HEK293 (cell line): ENCODE measurements at regions not wholly inside any gene's neighbourhood (a gene's known extent, or its start where the extent isn't known, plus 50 kb on each side); places are given as distances from the start of the nearest gene placed in this dataset.
A peak's percentile ranks its signal among the peaks of the same experiment; 100 is the strongest.

Source experiments
- CTCF ChIA-PET: fragments of 350-600 bp; formaldehyde crosslinking; extraction: SDS; loops from one replicate; lab custom pipeline; 2021; ENCODE audit warnings: antibody characterized with exemption; lab: Yijun Ruan, JAX
- POLR2A ChIA-PET: fragments of 300-600 bp; formaldehyde crosslinking; extraction: SDS; loops from one replicate; lab custom pipeline; 2020; ENCODE audit warnings: antibody characterized with exemption, inconsistent platforms; lab: Yijun Ruan, JAX
- H3K27ac ChIP-seq: fragments of 200-500 bp; sonication (Bioruptor generic); 2 replicates; pipeline ENCODE4 v1.5.1; 2014; ENCODE audit warnings: low read depth, low read length, control low read depth, inconsistent platforms; ENCODE audit errors: extremely low read depth
- H3K36me3 ChIP-seq, 2 experiments: fragments of 200-500 bp in 1 of 2; sonication (Bioruptor generic) in 1 of 2; 1 replicate in 1 of 2; 2 replicates in 1 of 2; pipeline ENCODE4 v1.5.1; 2014 to 2017; ENCODE audit warnings: inconsistent platforms in 2 of 2, low read length in 2 of 2; ENCODE audit not compliant: control insufficient read depth in 2 of 2, insufficient read depth in 1 of 2
- H3K4me1 ChIP-seq: fragments of 200-500 bp; sonication (Bioruptor generic); 2 replicates; pipeline ENCODE4 v1.5.1; 2014; ENCODE audit warnings: mild to moderate bottlenecking, low read length, inconsistent platforms; ENCODE audit not compliant: control insufficient read depth, insufficient read depth
- H3K4me3 ChIP-seq: 2 replicates; pipeline ENCODE4 v1.5.1; 2011; ENCODE audit warnings: low read depth, mild to moderate bottlenecking, control low read depth, low read length, moderate library complexity
- H3K9me3 ChIP-seq: fragments of 200-500 bp; sonication (Bioruptor generic); 2 replicates; pipeline ENCODE4 v1.5.1; 2014; ENCODE audit warnings: low read depth, low read length, inconsistent platforms; ENCODE audit not compliant: control insufficient read depth, insufficient read depth
- BCL11A ChIP-seq: fragments of 450-650 bp; formaldehyde crosslinking; IDR thresholded peaks from 2 replicates; pipeline ENCODE4 v1.5.1; 2016; ENCODE audit warnings: low read depth, missing biosample characterization, missing genetic modification characterization
- BCL6B ChIP-seq: fragments of 450-650 bp; formaldehyde crosslinking; IDR thresholded peaks from 2 replicates; pipeline ENCODE4 v1.5.1; 2017; ENCODE audit warnings: missing biosample characterization, missing genetic modification characterization
- PATZ1 ChIP-seq: fragments of 450-650 bp; formaldehyde crosslinking; IDR thresholded peaks from 2 replicates; pipeline ENCODE4 v1.5.1; 2016; ENCODE audit warnings: missing biosample characterization, missing genetic modification characterization
- PRDM1 ChIP-seq: fragments of 450-650 bp; formaldehyde crosslinking; IDR thresholded peaks from 2 replicates; pipeline ENCODE4; 2016; ENCODE audit warnings: missing biosample characterization, missing genetic modification characterization
- ZBTB1 ChIP-seq: fragments of 450-650 bp; formaldehyde crosslinking; IDR thresholded peaks from 2 replicates; pipeline ENCODE4 v1.5.1; 2016; ENCODE audit warnings: missing biosample characterization, missing genetic modification characterization
- ZBTB6 ChIP-seq: fragments of 450-650 bp; formaldehyde crosslinking; IDR thresholded peaks from 2 replicates; pipeline ENCODE4 v1.5.1; 2017; ENCODE audit warnings: missing biosample characterization, missing genetic modification characterization
- ZFP69B ChIP-seq: fragments of 450-650 bp; formaldehyde crosslinking; IDR thresholded peaks from 2 replicates; pipeline ENCODE4 v1.5.1; 2016; ENCODE audit warnings: missing biosample characterization, missing genetic modification characterization
- ZIC2 ChIP-seq: fragments of 450-650 bp; formaldehyde crosslinking; IDR thresholded peaks from 2 replicates; pipeline ENCODE4 v1.5.1; 2016; ENCODE audit warnings: missing biosample characterization, missing genetic modification characterization
- ZNF10 ChIP-seq: fragments of 450-650 bp; formaldehyde crosslinking; IDR thresholded peaks from 2 replicates; pipeline ENCODE4 v1.5.1; 2017; ENCODE audit warnings: missing biosample characterization, missing genetic modification characterization
- ZNF157 ChIP-seq: fragments of 450-650 bp; formaldehyde crosslinking; IDR thresholded peaks from 2 replicates; pipeline ENCODE4 v1.5.1; 2016; ENCODE audit warnings: missing biosample characterization, missing genetic modification characterization
- ZNF16 ChIP-seq: fragments of 450-650 bp; formaldehyde crosslinking; IDR thresholded peaks from 2 replicates; pipeline ENCODE4 v1.5.1; 2016; ENCODE audit warnings: low read depth, missing biosample characterization, missing genetic modification characterization
- ZNF239 ChIP-seq: fragments of 450-650 bp; formaldehyde crosslinking; IDR thresholded peaks from 2 replicates; pipeline ENCODE4 v1.5.1; 2016; ENCODE audit warnings: missing biosample characterization, missing genetic modification characterization
- ZNF274 ChIP-seq, 2 experiments: fragments of 200-500 bp in 1 of 2; fragments of 450-650 bp in 1 of 2; sonication (Bioruptor generic) in 1 of 2; formaldehyde crosslinking in 1 of 2; IDR thresholded peaks; 2 replicates each; pipeline versions ENCODE4 v1.5.1 to v1.6.1; 2014 to 2016; ENCODE audit warnings: borderline replicate concordance in 1 of 2, inconsistent platforms in 1 of 2, low read length in 1 of 2, missing biosample characterization in 1 of 2, missing genetic modification characterization in 1 of 2
- ZNF366 ChIP-seq: fragments of 450-650 bp; formaldehyde crosslinking; conservative IDR thresholded peaks from 2 replicates; pipeline ENCODE4 v1.5.1; 2016; ENCODE audit warnings: missing biosample characterization, missing genetic modification characterization
- ZNF404 ChIP-seq: fragments of 450-650 bp; formaldehyde crosslinking; IDR thresholded peaks from 2 replicates; pipeline ENCODE4 v1.5.1; 2017; ENCODE audit warnings: missing biosample characterization, missing genetic modification characterization
- ZNF416 ChIP-seq: fragments of 450-650 bp; formaldehyde crosslinking; IDR thresholded peaks from 2 replicates; pipeline ENCODE4 v1.5.1; 2016; ENCODE audit warnings: missing biosample characterization, missing genetic modification characterization
- ZNF510 ChIP-seq: fragments of 450-650 bp; formaldehyde crosslinking; IDR thresholded peaks from 2 replicates; pipeline ENCODE4 v1.5.1; 2018; ENCODE audit warnings: mild to moderate bottlenecking, missing genetic modification characterization, missing biosample characterization; ENCODE audit not compliant: insufficient replicate concordance
- ZNF561 ChIP-seq: fragments of 450-650 bp; IDR thresholded peaks from 2 replicates; pipeline ENCODE4 v1.5.1; 2018; ENCODE audit warnings: missing biosample characterization, missing genetic modification characterization, borderline replicate concordance
- ZNF664 ChIP-seq: fragments of 450-650 bp; formaldehyde crosslinking; IDR thresholded peaks from 2 replicates; pipeline ENCODE4 v1.5.1; 2016; ENCODE audit warnings: missing biosample characterization, missing genetic modification characterization
- ZNF677 ChIP-seq: fragments of 450-650 bp; IDR thresholded peaks from 2 replicates; pipeline ENCODE4 v1.5.0; 2018; ENCODE audit warnings: missing biosample characterization, mild to moderate bottlenecking, missing genetic modification characterization, moderate library complexity
- ZNF791 ChIP-seq: fragments of 450-650 bp; formaldehyde crosslinking; IDR thresholded peaks from 2 replicates; pipeline ENCODE4 v1.5.1; 2016; ENCODE audit warnings: missing biosample characterization, missing genetic modification characterization
- ZSCAN23 ChIP-seq: fragments of 450-650 bp; formaldehyde crosslinking; IDR thresholded peaks from 2 replicates; pipeline ENCODE4 v1.5.1; 2016; ENCODE audit warnings: missing biosample characterization, missing genetic modification characterization

- no peak for TF ChIP-seq ZNF416 (tag by site-specific recombination)
- no peak for TF ChIP-seq BCL6B (tag by site-specific recombination)
- TF ChIP-seq ZSCAN23 (tag by site-specific recombination) = no peak
- TF ChIP-seq ZNF239 (tag by site-specific recombination) = no peak
- TF ChIP-seq PRDM1 (tag by site-specific recombination) = peak; percentile 90
- no peak for TF ChIP-seq ZNF16 (tag by site-specific recombination)
- no peak for TF ChIP-seq ZBTB6 (tag by site-specific recombination)
Measured at GRCh38 chr16:66269617-66270332, 96.7 kb upstream of the CDH5 start (continued).

- TF ChIP-seq ZNF274 (IDR thresholded peaks at IDR 0.05; ENCODE audit: low read length) (no peak), ZNF274 (tag by site-specific recombination; IDR thresholded peaks at IDR 0.05; ENCODE audit: borderline replicate concordance) (no peak), ZNF366 (tag by site-specific recombination) (peak; percentile 31; the same call in 1 of the 2 replicates)
- TF ChIP-seq, all 188 proteins: peak for 1
- CTCF ChIA-PET = interaction anchor here (0.6 kb wide), 1 partner anchor 36 kb away, joined by 3 read pairs; no protein-coding TSS in a partner anchor
- no peaks in the 10 kb centered on the region for H3K9me3 ChIP-seq
- H3K36me3 ChIP-seq = no peaks in the 10 kb centered on the region
- no peak overlapping the region for H3K4me3 ChIP-seq
- no peak overlapping the region for H3K27ac ChIP-seq
- H3K4me1 ChIP-seq = peaks cover 4% of the 10 kb centered on the region; the same call in 1 of the 2 replicates
- POLR2A ChIA-PET = no interaction called here
Measured at GRCh38 chr16:66267292-66268014, 99.0 kb upstream of the CDH5 start.

GRCh38 chr16:66266436-66267291 is 99.8 kb upstream of the CDH5 start:
- Histone ChIP-seq H3K27ac (no peak overlapping the region), H3K4me3 (no peak overlapping the region)
- POLR2A ChIA-PET = no interaction called here
- peak; percentile 28; the same call in 1 of the 2 replicates for TF ChIP-seq ZIC2
- TF ChIP-seq ZNF561 (tag by site-specific recombination) = no peak
- TF ChIP-seq ZNF677 (tag by site-specific recombination) = no peak
- TF ChIP-seq, all 188 proteins: peak for 1
- Histone ChIP-seq H3K9me3 (no peaks in the 10 kb centered on the region), H3K36me3 (no peaks in the 10 kb centered on the region), H3K4me1 (peaks cover 4% of the 10 kb centered on the region; the same call in 1 of the 2 replicates)
- CTCF ChIA-PET = interaction anchor here (0.6 kb wide), 1 partner anchor 37 kb away, joined by 3 read pairs; no protein-coding TSS in a partner anchor

GRCh38 chr16:66265556-66266141 is 100.8 kb upstream of the CDH5 start:
- Histone ChIP-seq H3K9me3 (no peaks in the 10 kb centered on the region), H3K4me3 (no peak overlapping the region), H3K4me1 (peaks cover 4% of the 10 kb centered on the region; the same call in 1 of the 2 replicates), H3K27ac (no peak overlapping the region), H3K36me3 (no peaks in the 10 kb centered on the region)
- CTCF ChIA-PET = interaction anchor here (0.9 kb wide), 1 partner anchor 10 kb away, joined by 3 read pairs; no protein-coding TSS in a partner anchor
- POLR2A ChIA-PET = no interaction called here
- TF ChIP-seq BCL11A (tag by site-specific recombination) = no peak
- TF ChIP-seq ZNF157 = no peak
- TF ChIP-seq ZFP69B = no peak
- TF ChIP-seq ZNF791 (tag by site-specific recombination) = no peak
- no peak for TF ChIP-seq ZNF404 (tag by site-specific recombination)
- TF ChIP-seq ZNF510 (tag by site-specific recombination) = no peak
- TF ChIP-seq ZNF664 (tag by site-specific recombination) = no peak
- no peak for TF ChIP-seq PATZ1 (tag by site-specific recombination)
- TF ChIP-seq ZBTB1 = no peak
- TF ChIP-seq ZNF10 (tag by site-specific recombination) = no peak
